Suprapubic skin (tissue), 4 donors: ENCODE measurements at regions not wholly inside any gene's neighbourhood (a gene's known extent, or its start where the extent isn't known, plus 50 kb on each side); places are given as distances from the start of the nearest gene placed in this dataset.

Experiments
- EP300 ChIP-seq: sonication (generic); formaldehyde crosslinking; IDR thresholded peaks from one replicate; pipeline ENCODE4 v1.6.1; 2017; ENCODE audit warnings: antibody characterized with exemption
- POLR2A ChIP-seq, 2 donors: fragments of 450-650 bp; IDR thresholded peaks; one replicate each; pipeline ENCODE4 v1.6.1; 2017; ENCODE audit warnings: antibody characterized with exemption in 2 of 2, mild to moderate bottlenecking in 2 of 2, moderate library complexity in 2 of 2
- POLR2AphosphoS5 ChIP-seq, 3 donors: sonication (generic); formaldehyde crosslinking; IDR thresholded peaks; one replicate each; pipeline ENCODE4 v1.6.1; 2017; ENCODE audit warnings: antibody characterized with exemption in 3 of 3
- TF ChIP-seq, protein P1 (sequence below), 2 donors: fragments of 200-600 bp in 1 of 2; fragments of 450-650 bp in 1 of 2; sonication (generic) in 1 of 2; IDR thresholded peaks; one replicate each; pipeline ENCODE4 v1.5.1; 2016 to 2019; ENCODE audit warnings: antibody characterized with exemption in 2 of 2, mild to moderate bottlenecking in 1 of 2, moderate library complexity in 1 of 2

DNA sequence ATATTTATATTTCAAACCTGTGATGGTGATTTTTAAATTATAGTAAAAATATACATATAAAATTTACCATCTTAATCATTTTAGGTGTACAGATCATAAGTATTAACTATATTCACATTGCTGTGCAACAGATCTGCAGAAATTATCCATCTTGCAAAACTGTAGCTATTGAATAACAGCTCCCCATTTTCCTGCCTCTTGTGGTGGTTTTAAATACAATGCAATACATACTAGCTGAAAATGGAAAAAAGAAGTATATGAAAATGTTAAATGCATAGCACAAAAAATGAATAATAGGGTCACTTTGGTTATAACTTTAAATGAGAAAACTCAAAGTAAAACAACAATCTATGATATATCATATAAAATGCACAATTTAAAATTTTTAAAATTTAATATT is 130.9 kb upstream of the VPREB1 start:
- TF ChIP-seq, protein P1, sequence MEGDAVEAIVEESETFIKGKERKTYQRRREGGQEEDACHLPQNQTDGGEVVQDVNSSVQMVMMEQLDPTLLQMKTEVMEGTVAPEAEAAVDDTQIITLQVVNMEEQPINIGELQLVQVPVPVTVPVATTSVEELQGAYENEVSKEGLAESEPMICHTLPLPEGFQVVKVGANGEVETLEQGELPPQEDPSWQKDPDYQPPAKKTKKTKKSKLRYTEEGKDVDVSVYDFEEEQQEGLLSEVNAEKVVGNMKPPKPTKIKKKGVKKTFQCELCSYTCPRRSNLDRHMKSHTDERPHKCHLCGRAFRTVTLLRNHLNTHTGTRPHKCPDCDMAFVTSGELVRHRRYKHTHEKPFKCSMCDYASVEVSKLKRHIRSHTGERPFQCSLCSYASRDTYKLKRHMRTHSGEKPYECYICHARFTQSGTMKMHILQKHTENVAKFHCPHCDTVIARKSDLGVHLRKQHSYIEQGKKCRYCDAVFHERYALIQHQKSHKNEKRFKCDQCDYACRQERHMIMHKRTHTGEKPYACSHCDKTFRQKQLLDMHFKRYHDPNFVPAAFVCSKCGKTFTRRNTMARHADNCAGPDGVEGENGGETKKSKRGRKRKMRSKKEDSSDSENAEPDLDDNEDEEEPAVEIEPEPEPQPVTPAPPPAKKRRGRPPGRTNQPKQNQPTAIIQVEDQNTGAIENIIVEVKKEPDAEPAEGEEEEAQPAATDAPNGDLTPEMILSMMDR (IDR thresholded peaks at IDR 0.05) = no peak
- TF ChIP-seq POLR2AphosphoS5 (IDR thresholded peaks at IDR 0.05) (no peak), POLR2A (IDR thresholded peaks at IDR 0.05) (no peak), EP300 (no peak)
